H1 (cell line): ENCODE measurements at regions not wholly inside any gene's neighbourhood (a gene's known extent, or its start where the extent isn't known, plus 50 kb on each side); places are given as distances from the start of the nearest gene placed in this dataset.

Source experiments
- CTCF ChIA-PET: fragments of 300-600 bp; sonication (Branson Sonifier 250); formaldehyde crosslinking; loops from one replicate; lab custom pipeline; 2021; ENCODE audit not compliant: partially characterized antibody; lab: Charles Lee
- POLR2A ChIA-PET: fragments of 300-600 bp; sonication (Branson Sonifier 250); formaldehyde crosslinking; loops from one replicate; lab custom pipeline; 2021; ENCODE audit warnings: inconsistent platforms; ENCODE audit not compliant: partially characterized antibody; lab: Charles Lee
- DNase-seq, 2 experiments: peaks; one replicate each; pipeline versions ENCODE4 v3.0.0 to v3.0.0-alpha.2; 2010 to 2022; ENCODE audit warnings: low spot score in 2 of 2, low read depth in 1 of 2, mixed read lengths in 1 of 2
- FAIRE-seq: peaks from 2 replicates; lab custom pipeline; 2011; peaks lifted over from hg19 to GRCh38; lab: Jason Lieb, UNC
- H2AFZ ChIP-seq: 2 replicates; pipeline ENCODE4 v1.8.1; 2012; ENCODE audit warnings: low read length, inconsistent platforms
- H2AK5ac ChIP-seq: 2 replicates; pipeline ENCODE4 v1.6.1; 2013; ENCODE audit warnings: low read depth, low read length
- H2BK120ac ChIP-seq: replicated peaks from 2 replicates; pipeline ENCODE3; 2013; ENCODE audit warnings: low read depth, low read length, inconsistent platforms
- H2BK12ac ChIP-seq: 2 replicates; pipeline ENCODE4 v1.6.1; 2013; ENCODE audit warnings: low read depth, low read length
- H2BK15ac ChIP-seq: 2 replicates; pipeline ENCODE4 v1.6.1; 2013; ENCODE audit warnings: low read length
- H2BK20ac ChIP-seq: 2 replicates; pipeline ENCODE4 v1.6.1; 2013; ENCODE audit warnings: low read length
- H2BK5ac ChIP-seq: 2 replicates; pipeline ENCODE4 v1.6.1; 2013; ENCODE audit warnings: low read depth, low read length
- H3K14ac ChIP-seq: 2 replicates; pipeline ENCODE4 v1.6.1; 2013; ENCODE audit warnings: inconsistent platforms; ENCODE audit not compliant: insufficient read length
- H3K18ac ChIP-seq: 2 replicates; pipeline ENCODE4 v1.6.1; 2013; ENCODE audit warnings: low read length; ENCODE audit errors: extremely low read depth
- H3K23ac ChIP-seq: 2 replicates; pipeline ENCODE4 v1.6.1; 2013; ENCODE audit warnings: inconsistent platforms; ENCODE audit not compliant: insufficient read length
- H3K23me2 ChIP-seq: 2 replicates; pipeline ENCODE4 v1.6.1; 2013; ENCODE audit warnings: low read depth, low read length
- H3K27ac ChIP-seq: 2 replicates; pipeline ENCODE4 v1.6.1; 2011; ENCODE audit warnings: low read depth, low read length, inconsistent platforms
- H3K27me3 ChIP-seq, 4 experiments: replicated peaks in 1 of 4; 1 replicate in 1 of 4; 2 replicates in 3 of 4; pipeline versions ENCODE4 v1.6.1 to v1.8.1; 2011 to 2013; ENCODE audit warnings: low read length in 3 of 4, mild to moderate bottlenecking in 3 of 4, inconsistent platforms in 2 of 4, mixed read lengths in 2 of 4, moderate library complexity in 1 of 4; ENCODE audit not compliant: control insufficient read depth in 3 of 4, insufficient read depth in 3 of 4; ENCODE audit errors: extremely low read depth in 1 of 4
- H3K36me3 ChIP-seq, 4 experiments: 2 replicates each; pipeline versions ENCODE4 v1.6.1 to v1.8.1; 2011 to 2013; ENCODE audit warnings: mild to moderate bottlenecking in 4 of 4, low read length in 3 of 4, moderate library complexity in 2 of 4, control low read depth in 1 of 4, inconsistent platforms in 1 of 4; ENCODE audit not compliant: insufficient read depth in 4 of 4, control insufficient read depth in 2 of 4
- H3K4ac ChIP-seq: replicated peaks from 2 replicates; pipeline ENCODE3; 2013; ENCODE audit warnings: low read length, low read depth, mixed read lengths, inconsistent platforms; ENCODE audit not compliant: insufficient read length
- H3K4me1 ChIP-seq, 4 experiments: replicated peaks in 1 of 4; 1 replicate in 1 of 4; 2 replicates in 3 of 4; pipeline versions ENCODE4 v1.6.1 to v1.8.1; 2011 to 2013; ENCODE audit warnings: low read length in 3 of 4, inconsistent platforms in 2 of 4, mixed read lengths in 1 of 4; ENCODE audit not compliant: insufficient read depth in 4 of 4, control insufficient read depth in 3 of 4
- H3K4me2 ChIP-seq, 2 experiments: 2 replicates each; pipeline versions ENCODE4 v1.6.1 to v1.8.1; 2011 to 2013; ENCODE audit warnings: low read depth in 2 of 2, low read length in 2 of 2, control low read depth in 1 of 2, inconsistent platforms in 1 of 2, mild to moderate bottlenecking in 1 of 2; ENCODE audit not compliant: insufficient read depth in 1 of 2
- H3K4me3 ChIP-seq, 4 experiments: fragments of 200-600, 300-600 bp in 1 of 4; sonication (generic), shearing (Covaris generic), sonication (Bioruptor Twin) in 1 of 4; 2 replicates each; pipeline versions ENCODE4 v1.5.1 to v1.8.1; 2011 to 2016; ENCODE audit warnings: low read length in 4 of 4, low read depth in 3 of 4, control low read depth in 2 of 4, inconsistent platforms in 2 of 4, mild to moderate bottlenecking in 2 of 4, mixed read lengths in 1 of 4, moderate library complexity in 1 of 4; ENCODE audit not compliant: insufficient read depth in 2 of 4; ENCODE audit errors: extremely low read depth in 1 of 4
- H3K56ac ChIP-seq: replicated peaks from 2 replicates; pipeline ENCODE3; 2013; ENCODE audit warnings: low read depth, mild to moderate bottlenecking, mixed read lengths, low read length, inconsistent platforms; ENCODE audit not compliant: insufficient read length
- H3K79me1 ChIP-seq: 2 replicates; pipeline ENCODE4 v1.6.1; 2013; ENCODE audit warnings: low read depth, low read length, control low read depth
- H3K79me2 ChIP-seq, 2 experiments: 2 replicates each; pipeline versions ENCODE4 v1.6.1 to v1.8.1; 2012 to 2013; ENCODE audit warnings: low read length in 2 of 2, mild to moderate bottlenecking in 2 of 2, inconsistent platforms in 1 of 2; ENCODE audit not compliant: insufficient read depth in 2 of 2, control insufficient read depth in 1 of 2
- H3K9ac ChIP-seq, 4 experiments: replicated peaks in 1 of 4; 1 replicate in 1 of 4; 2 replicates in 3 of 4; pipeline versions ENCODE4 v1.6.1 to v1.8.1; 2011 to 2013; ENCODE audit warnings: low read depth in 3 of 4, low read length in 3 of 4, control low read depth in 2 of 4, mild to moderate bottlenecking in 2 of 4, moderate library complexity in 2 of 4, inconsistent platforms in 1 of 4; ENCODE audit errors: extremely low read depth in 1 of 4
- H3K9me3 ChIP-seq, 2 experiments: 2 replicates each; pipeline versions ENCODE4 v1.6.1 to v1.8.1; 2012 to 2013; ENCODE audit warnings: mild to moderate bottlenecking in 2 of 2, moderate library complexity in 2 of 2, control low read depth in 1 of 2, inconsistent platforms in 1 of 2, low read depth in 1 of 2, low read length in 1 of 2, mixed read lengths in 1 of 2; ENCODE audit not compliant: insufficient read depth in 2 of 2
- H4K20me1 ChIP-seq, 2 experiments: replicated peaks in 1 of 2; 2 replicates each; pipeline versions ENCODE3 to v1.8.1; 2011 to 2013; ENCODE audit warnings: inconsistent platforms in 2 of 2, low read length in 2 of 2, mild to moderate bottlenecking in 1 of 2; ENCODE audit not compliant: insufficient read depth in 2 of 2, control insufficient read depth in 1 of 2
- H4K5ac ChIP-seq: 2 replicates; pipeline ENCODE4 v1.6.1; 2013; ENCODE audit warnings: low read length, low read depth, mixed read lengths, inconsistent platforms; ENCODE audit not compliant: insufficient read length
- H4K8ac ChIP-seq: 2 replicates; pipeline ENCODE4 v1.8.0; 2013; ENCODE audit warnings: mild to moderate bottlenecking, moderate library complexity, low read length, inconsistent platforms; ENCODE audit not compliant: insufficient read depth; ENCODE audit errors: extremely low read depth
- H4K91ac ChIP-seq: replicated peaks from 2 replicates; pipeline ENCODE3; 2013; ENCODE audit warnings: low read length, mixed read lengths, inconsistent platforms; ENCODE audit not compliant: insufficient read length
- BACH1 ChIP-seq: IDR thresholded peaks from 2 replicates; pipeline ENCODE4 v1.6.1; 2012; ENCODE audit warnings: low read length, improper control_type of control experiment
- CEBPB ChIP-seq: IDR thresholded peaks from 2 replicates; pipeline ENCODE4 v1.6.1; 2012; ENCODE audit warnings: low read depth, low read length
- CTBP2 ChIP-seq: IDR thresholded peaks from 2 replicates; pipeline ENCODE4 v1.7.0; 2011; ENCODE audit warnings: borderline replicate concordance, mild to moderate bottlenecking, moderate library complexity, mixed read lengths, low read length; ENCODE audit not compliant: insufficient read depth, insufficient read length
- EGR1 ChIP-seq: IDR thresholded peaks from 2 replicates; pipeline ENCODE4 v1.6.1; 2011; ENCODE audit warnings: low read depth, low read length, borderline replicate concordance
- EP300 ChIP-seq, 2 experiments: IDR thresholded peaks; 1 replicate in 1 of 2; 2 replicates in 1 of 2; pipeline ENCODE4 v1.6.1; 2011 to 2012; ENCODE audit warnings: low read depth in 2 of 2, low read length in 2 of 2, mild to moderate bottlenecking in 2 of 2, borderline replicate concordance in 1 of 2, inconsistent platforms in 1 of 2, moderate library complexity in 1 of 2
- MAFK ChIP-seq: IDR thresholded peaks from 2 replicates; pipeline ENCODE4 v1.6.1; 2012; ENCODE audit warnings: low read depth, mild to moderate bottlenecking, improper control_type of control experiment, low read length
- RNF2 ChIP-seq: fragments of 200-900, 300-1000 bp; sonication (generic); IDR thresholded peaks from 2 replicates; pipeline ENCODE4 v1.7.1; 2016; ENCODE audit warnings: borderline replicate concordance, low read depth, mild to moderate bottlenecking, antibody characterized with exemption, low read length; ENCODE audit not compliant: poor library complexity, severe bottlenecking; ENCODE audit errors: missing control alignments
- SP1 ChIP-seq: IDR thresholded peaks from 2 replicates; pipeline ENCODE4 v1.6.1; 2011; ENCODE audit warnings: low read depth, low read length
- SP4 ChIP-seq: IDR thresholded peaks from 2 replicates; pipeline ENCODE4 v1.6.1; 2012; ENCODE audit warnings: low read length, inconsistent platforms
- TAF7 ChIP-seq: optimal IDR thresholded peaks from 2 replicates; pipeline ENCODE3; 2011; ENCODE audit warnings: low read depth, mild to moderate bottlenecking, inconsistent platforms, low read length, moderate library complexity, borderline replicate concordance
- TEAD4 ChIP-seq: IDR thresholded peaks from 2 replicates; pipeline ENCODE4 v1.6.1; 2012; ENCODE audit warnings: low read depth, low read length, inconsistent platforms, mixed read lengths
- WGBS, 2 experiments: shearing (Covaris generic) in 1 of 2; methylation state at CpG; one replicate each; pipeline versions ENCODE4 v1.1.6 to v1.1.7; 2013 to 2015; ENCODE audit warnings: low lambda C conversion rate in 2 of 2, mixed read lengths in 2 of 2, inconsistent platforms in 1 of 2, low coverage in 1 of 2, missing lambda C conversion rate in 1 of 2; ENCODE audit not compliant: insufficient replicate concordance in 2 of 2, insufficient coverage in 1 of 2, insufficient read length in 1 of 2; ENCODE audit errors: extremely low coverage in 1 of 2, missing lambda C conversion rate in 1 of 2; 5-methylcytosine and 5-hydroxymethylcytosine counted together
- TF ChIP-seq, protein P1 (sequence below): IDR thresholded peaks from 2 replicates; pipeline ENCODE4 v1.6.1; 2011; ENCODE audit warnings: low read length, improper control_type of control experiment
- TF ChIP-seq, protein P2 (sequence below): IDR thresholded peaks from 2 replicates; pipeline ENCODE4 v1.6.1; 2012; ENCODE audit warnings: inconsistent platforms

DNA sequence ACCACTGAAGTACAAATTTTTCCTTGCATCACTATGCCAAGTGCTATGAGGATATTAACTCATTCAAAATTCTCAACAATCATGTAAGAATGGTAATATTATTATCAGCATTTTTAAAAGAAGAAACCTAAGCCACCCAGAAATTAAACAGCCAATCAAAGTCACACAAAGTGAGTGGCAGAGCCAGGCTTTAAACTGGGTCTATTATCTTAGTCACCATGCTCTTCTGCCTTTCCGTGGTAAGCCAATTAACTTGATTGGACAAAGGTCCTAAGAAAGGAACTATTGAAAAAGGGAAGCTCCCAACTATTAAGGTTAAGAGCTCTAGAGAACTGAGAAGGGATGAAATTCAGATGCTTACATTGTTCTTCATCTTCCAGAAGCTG, 111.5 kb downstream of the ASB9 start:
- Histone ChIP-seq H2BK120ac (no peak overlapping the region), H3K36me3 (no peaks in the 10 kb centered on the region), H3K27ac (no peak overlapping the region), H2AK5ac (no peak overlapping the region), H4K5ac (no peak overlapping the region), H3K9ac (no peak overlapping the region), H4K20me1 (no peaks in the 10 kb centered on the region), H3K79me1 (no peaks in the 10 kb centered on the region), H2BK5ac (no peak overlapping the region), H3K27me3 (no peaks in the 10 kb centered on the region), H4K8ac (no peak overlapping the region), H3K4me1 (no peaks in the 10 kb centered on the region), H4K91ac (no peak overlapping the region), H3K79me2 (no peaks in the 10 kb centered on the region), H2BK15ac (no peak overlapping the region), H3K56ac (no peak overlapping the region), H3K4me2 (no peak overlapping the region), H3K4ac (no peak overlapping the region), H3K14ac (no peak overlapping the region), H2BK12ac (no peak overlapping the region), H2AFZ (no peak overlapping the region), H3K23ac (no peak overlapping the region), H3K9me3 (no peaks in the 10 kb centered on the region), H3K23me2 (no peaks in the 10 kb centered on the region), H3K18ac (no peak overlapping the region), H3K4me3 (no peak overlapping the region), H2BK20ac (no peak overlapping the region)
- POLR2A ChIA-PET = no interaction called here
- CTCF ChIA-PET = no interaction called here
- DNase-seq (no peak), FAIRE-seq (no peak)
- 57% methylated on average over 1 of the region's 1 CpG; no CpG with 5 or more reads in 1 of the 2 experiments for WGBS, 2 experiments
- TF ChIP-seq CEBPB (no peak), SP1 (no peak), MAFK (no peak), EP300 (IDR thresholded peaks at IDR 0.05; ENCODE audit: borderline replicate concordance in 1 of 2, low read depth in 2 of 2, low read length in 2 of 2) (no peak), SP4 (no peak), BACH1 (no peak), TEAD4 (no peak), CTBP2 (no peak), EGR1 (no peak), RNF2 (no peak), TAF7 (no peak)
- TF ChIP-seq, protein P1, sequence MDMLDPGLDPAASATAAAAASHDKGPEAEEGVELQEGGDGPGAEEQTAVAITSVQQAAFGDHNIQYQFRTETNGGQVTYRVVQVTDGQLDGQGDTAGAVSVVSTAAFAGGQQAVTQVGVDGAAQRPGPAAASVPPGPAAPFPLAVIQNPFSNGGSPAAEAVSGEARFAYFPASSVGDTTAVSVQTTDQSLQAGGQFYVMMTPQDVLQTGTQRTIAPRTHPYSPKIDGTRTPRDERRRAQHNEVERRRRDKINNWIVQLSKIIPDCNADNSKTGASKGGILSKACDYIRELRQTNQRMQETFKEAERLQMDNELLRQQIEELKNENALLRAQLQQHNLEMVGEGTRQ = no peak
- TF ChIP-seq, protein P2, sequence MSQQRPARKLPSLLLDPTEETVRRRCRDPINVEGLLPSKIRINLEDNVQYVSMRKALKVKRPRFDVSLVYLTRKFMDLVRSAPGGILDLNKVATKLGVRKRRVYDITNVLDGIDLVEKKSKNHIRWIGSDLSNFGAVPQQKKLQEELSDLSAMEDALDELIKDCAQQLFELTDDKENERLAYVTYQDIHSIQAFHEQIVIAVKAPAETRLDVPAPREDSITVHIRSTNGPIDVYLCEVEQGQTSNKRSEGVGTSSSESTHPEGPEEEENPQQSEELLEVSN = no peak
